Adrenal gland (tissue), 9 donors: ENCODE measurements at regions not wholly inside any gene's neighbourhood (a gene's known extent, or its start where the extent isn't known, plus 50 kb on each side); places are given as distances from the start of the nearest gene placed in this dataset.
"Not testable (repeated sequence)": the region's sequence is repeated elsewhere in the genome, so short reads cannot be mapped to it uniquely, and the experiment has no call there.

Source experiments
- DNase-seq, 7 donors: peaks; one replicate each; pipeline ENCODE4 v3.0.0-alpha.2; 2019 to 2020
- H3K27ac ChIP-seq, 5 donors: fragments of 200-600 bp; sonication (generic) in 4 of 5; 1 replicate in 3 of 5; 2 replicates in 2 of 5; pipeline versions ENCODE4 v1.5.1 to v1.8.0; 2016 to 2020; ENCODE audit warnings: mild to moderate bottlenecking in 1 of 5
- H3K27me3 ChIP-seq: fragments of 200-600 bp; 2 replicates; pipeline ENCODE4 v1.8.0; 2021
- H3K36me3 ChIP-seq, 2 donors: fragments of 200-600 bp; replicated peaks in 1 of 2; 1 replicate in 1 of 2; 2 replicates in 1 of 2; pipeline versions ENCODE4 v1.5.1 to v1.8.0; 2018 to 2022
- H3K4me1 ChIP-seq, 2 donors: fragments of 200-600 bp; replicated peaks in 1 of 2; 1 replicate in 1 of 2; 2 replicates in 1 of 2; pipeline versions ENCODE4 v1.5.1 to v1.8.0; 2018 to 2021
- H3K4me3 ChIP-seq, 4 donors: fragments of 200-600 bp; sonication (generic) in 3 of 4; one replicate each; pipeline ENCODE4 v1.5.1; 2016 to 2018
- H3K9me3 ChIP-seq, 3 donors: fragments of 200-600 bp; sonication (generic) in 1 of 3; replicated peaks in 1 of 3; 1 replicate in 2 of 3; 2 replicates in 1 of 3; pipeline versions ENCODE4 v1.5.1 to v1.8.0; 2016 to 2021
- POLR2A ChIP-seq, 2 donors: fragments of 450-650 bp; IDR thresholded peaks; one replicate each; pipeline ENCODE4 v1.6.1; 2017; ENCODE audit warnings: antibody characterized with exemption in 2 of 2, mild to moderate bottlenecking in 2 of 2, moderate library complexity in 1 of 2
- WGBS, 4 donors: extraction: QIAGEN DNeasy Blood & Tissue Kit in 2 of 4; methylation state at CpG; one replicate each; pipeline versions ENCODE4 v1.1.5 to v1.1.7; 2013 to 2017; 5-methylcytosine and 5-hydroxymethylcytosine counted together
- intact Hi-C, 2 donors: fragments of 100-400 bp; cut with DNase I; formaldehyde crosslinking; loops; one replicate each; pipeline versions ENCODE4 v1.14.1 to v1.15.0; 2022 to 2023
- TF ChIP-seq, protein P1 (sequence below), 6 experiments: fragments of 450-650 bp in 4 of 6; fragments of 200-600 bp in 2 of 6; sonication (generic) in 1 of 6; IDR thresholded peaks; 1 replicate in 5 of 6; 2 replicates in 1 of 6; pipeline versions ENCODE4 v1.5.1 to v1.8.0; 2016 to 2021; ENCODE audit warnings: antibody characterized with exemption in 6 of 6, mild to moderate bottlenecking in 2 of 6, moderate library complexity in 1 of 6
- donor health status: healthy with polysubstance abuse.
- donor health status: Bipolar disorder and iron deficiency.
- donor health status: DM: yes; HTN: yes; CAD: no.
- donor health status: DM: no; HTN: no; CAD: no.
- donor health status: DM: no; HTN: no; CAD: no.

DNA sequence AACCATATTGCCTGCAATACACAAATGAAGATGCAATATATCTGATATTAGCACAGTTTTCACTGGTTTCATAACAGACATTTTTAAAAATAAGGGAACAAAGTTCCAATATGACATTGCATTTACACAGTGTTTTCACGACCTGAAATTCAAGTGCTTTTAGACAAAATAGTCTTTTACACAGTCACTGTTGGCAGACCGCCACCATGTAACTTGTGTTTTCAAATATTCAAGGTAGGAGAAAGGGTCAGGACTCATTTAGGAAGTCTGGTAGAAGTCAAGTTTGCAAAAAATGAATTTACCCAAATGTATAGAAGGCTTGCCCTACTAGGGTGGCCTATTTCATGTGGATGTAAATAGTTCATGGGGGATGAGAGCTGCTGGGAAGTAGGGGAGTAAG is 98.1 kb upstream of the TAS2R1 start:
- WGBS, 4 donors: 61 to 78% (median 72%) methylated on average over 2 of the region's 2 CpGs
- intact Hi-C loops: no loop called here

DNA sequence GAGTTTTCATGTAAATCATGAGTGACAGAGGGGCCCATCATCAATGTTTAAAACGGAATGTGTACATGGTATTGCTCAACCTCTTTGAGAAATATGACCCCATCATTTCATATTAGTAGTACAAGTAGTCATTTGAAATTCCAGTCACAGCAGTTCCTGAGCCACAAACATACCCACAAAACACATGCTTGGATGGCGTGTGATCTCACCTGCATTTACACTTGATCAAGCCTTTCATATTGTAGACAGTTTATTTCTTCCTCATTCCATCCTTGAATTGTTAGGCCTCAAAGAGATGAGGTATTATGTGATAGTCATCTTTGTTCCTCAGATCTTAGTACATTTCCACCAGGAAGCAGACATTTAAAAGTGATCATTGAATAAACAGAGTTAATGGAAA is 96.8 kb upstream of the TAS2R1 start:
- Histone ChIP-seq H3K4me3 (no peak overlapping the region), H3K36me3 (no peaks in the 10 kb centered on the region), H3K27me3 (no peaks in the 10 kb centered on the region), H3K4me1 (no peaks in the 10 kb centered on the region), H3K27ac (no peak overlapping the region), H3K9me3 (no peaks in the 10 kb centered on the region)
- 57 to 92% (median 72%) methylated on average over 2 of the region's 2 CpGs for WGBS, 4 donors
- intact Hi-C loops: no loop called here
- no peak for TF ChIP-seq POLR2A (IDR thresholded peaks at IDR 0.05)
- DNase-seq: no peak

More for the DNA sequence above, 98.1 kb upstream of the TAS2R1 start:
- Histone ChIP-seq H3K27me3 (no peaks in the 10 kb centered on the region), H3K27ac (no peak overlapping the region), H3K4me1 (no peaks in the 10 kb centered on the region), H3K4me3 (no peak overlapping the region), H3K36me3 (no peaks in the 10 kb centered on the region), H3K9me3 (no peaks in the 10 kb centered on the region)
- TF ChIP-seq, protein P1, sequence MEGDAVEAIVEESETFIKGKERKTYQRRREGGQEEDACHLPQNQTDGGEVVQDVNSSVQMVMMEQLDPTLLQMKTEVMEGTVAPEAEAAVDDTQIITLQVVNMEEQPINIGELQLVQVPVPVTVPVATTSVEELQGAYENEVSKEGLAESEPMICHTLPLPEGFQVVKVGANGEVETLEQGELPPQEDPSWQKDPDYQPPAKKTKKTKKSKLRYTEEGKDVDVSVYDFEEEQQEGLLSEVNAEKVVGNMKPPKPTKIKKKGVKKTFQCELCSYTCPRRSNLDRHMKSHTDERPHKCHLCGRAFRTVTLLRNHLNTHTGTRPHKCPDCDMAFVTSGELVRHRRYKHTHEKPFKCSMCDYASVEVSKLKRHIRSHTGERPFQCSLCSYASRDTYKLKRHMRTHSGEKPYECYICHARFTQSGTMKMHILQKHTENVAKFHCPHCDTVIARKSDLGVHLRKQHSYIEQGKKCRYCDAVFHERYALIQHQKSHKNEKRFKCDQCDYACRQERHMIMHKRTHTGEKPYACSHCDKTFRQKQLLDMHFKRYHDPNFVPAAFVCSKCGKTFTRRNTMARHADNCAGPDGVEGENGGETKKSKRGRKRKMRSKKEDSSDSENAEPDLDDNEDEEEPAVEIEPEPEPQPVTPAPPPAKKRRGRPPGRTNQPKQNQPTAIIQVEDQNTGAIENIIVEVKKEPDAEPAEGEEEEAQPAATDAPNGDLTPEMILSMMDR (IDR thresholded peaks at IDR 0.05): no peak
- TF ChIP-seq POLR2A (IDR thresholded peaks at IDR 0.05): no peak
- DNase-seq: no peak

DNA sequence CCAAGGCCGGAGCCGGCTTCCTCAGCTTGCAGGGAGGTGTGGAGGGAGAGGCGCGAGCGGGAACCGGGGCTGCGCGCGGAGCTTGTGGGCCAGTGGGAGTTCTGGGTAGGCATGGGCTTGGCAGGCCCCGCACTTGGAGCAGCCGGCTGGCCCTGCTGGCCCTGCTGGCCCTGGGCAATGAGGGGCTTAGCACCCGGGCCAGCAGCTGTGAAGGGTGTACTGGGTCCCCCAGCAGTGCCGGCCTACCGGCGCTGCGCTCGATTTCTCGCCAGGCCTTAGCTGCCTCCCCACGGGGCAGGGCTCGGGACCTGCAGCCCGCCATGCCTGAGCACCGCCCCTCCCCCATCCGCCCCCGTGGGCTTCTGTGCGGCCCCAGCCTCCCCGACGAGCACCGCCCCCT is 95.1 kb upstream of the TAS2R1 start:
- 70 to 94% (median 94%) methylated on average over 2 to 28 of the region's 28 CpGs for WGBS, 4 donors
- H3K27me3 ChIP-seq, intact Hi-C loops, H3K36me3 ChIP-seq, DNase-seq, H3K9me3 ChIP-seq, H3K4me3 ChIP-seq, H3K4me1 ChIP-seq, H3K27ac ChIP-seq: not testable (repeated sequence)

DNA sequence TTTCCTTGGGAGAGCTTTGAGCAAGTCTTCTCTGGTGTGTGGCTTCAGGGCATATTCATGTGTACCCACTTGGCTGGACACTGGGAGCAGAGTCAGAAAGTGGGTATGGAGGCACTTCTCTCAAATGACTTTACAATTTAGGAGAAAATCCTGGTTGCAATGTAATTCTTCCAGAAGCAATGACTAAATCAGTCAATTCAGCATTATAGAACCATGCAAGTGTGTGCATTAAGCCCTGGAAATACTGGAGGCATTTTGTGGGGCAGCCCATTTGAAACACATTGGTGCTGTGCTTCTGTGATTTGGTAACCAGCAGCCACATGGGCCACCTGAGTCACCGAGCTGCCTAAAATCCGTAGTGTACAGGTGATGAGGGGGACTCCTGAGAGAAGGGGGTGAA is 94.6 kb upstream of the TAS2R1 start:
- 74 to 90% (median 81%) methylated on average over 2 of the region's 2 CpGs for WGBS, 4 donors
- intact Hi-C loops: no loop called here
- no peaks in the 10 kb centered on the region for H3K36me3 ChIP-seq
- no peak for DNase-seq
- H3K27ac ChIP-seq: no peak overlapping the region
- no peaks in the 10 kb centered on the region for H3K9me3 ChIP-seq
- TF ChIP-seq, protein P1 (IDR thresholded peaks at IDR 0.05): no peak
- TF ChIP-seq POLR2A (IDR thresholded peaks at IDR 0.05): no peak
- H3K4me3 ChIP-seq: no peak overlapping the region
- no peaks in the 10 kb centered on the region for H3K4me1 ChIP-seq
- no peaks in the 10 kb centered on the region for H3K27me3 ChIP-seq

DNA sequence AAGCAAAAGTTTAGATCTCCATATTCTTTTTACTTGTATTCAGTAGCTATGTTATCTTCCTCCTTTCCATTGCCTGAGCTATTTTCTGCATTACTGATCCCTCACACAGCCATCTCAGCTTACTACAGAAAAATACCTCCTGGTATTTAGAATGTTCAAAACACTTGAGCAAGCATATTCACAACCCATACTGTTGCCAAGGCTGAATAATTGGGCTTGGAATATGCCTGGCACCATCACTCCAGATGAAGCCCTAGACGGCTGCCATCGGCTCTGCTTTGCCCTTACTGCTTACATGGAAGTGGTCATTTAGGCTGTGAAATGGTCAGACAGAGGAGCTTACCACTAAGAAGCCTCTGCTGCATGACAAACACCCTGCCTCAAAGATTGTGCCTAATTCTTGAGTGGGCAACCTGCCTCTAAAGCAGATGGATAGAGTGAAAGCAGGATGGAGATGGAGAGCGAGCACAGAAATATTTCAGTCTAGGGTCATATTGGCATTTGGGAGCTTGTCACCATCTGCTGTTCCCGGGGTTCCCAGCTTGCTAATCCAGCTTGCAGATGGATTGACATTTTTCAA is 92.5 kb upstream of the TAS2R1 start:
- Histone ChIP-seq H3K4me3 (no peak overlapping the region), H3K9me3 (no peaks in the 10 kb centered on the region), H3K27ac (no peak overlapping the region), H3K36me3 (no peaks in the 10 kb centered on the region), H3K27me3 (no peaks in the 10 kb centered on the region), H3K4me1 (no peaks in the 10 kb centered on the region)
- 80 to 90% (median 87%) methylated on average over 4 of the region's 4 CpGs for WGBS, 4 donors
- TF ChIP-seq, protein P1 (IDR thresholded peaks at IDR 0.05): no peak
- no peak for TF ChIP-seq POLR2A (IDR thresholded peaks at IDR 0.05)
- intact Hi-C loops: no loop called here
- DNase-seq: no peak
